HG03565 (cell line): ENCODE measurements at regions not wholly inside any gene's neighbourhood (a gene's known extent, or its start where the extent isn't known, plus 50 kb on each side); places are given as distances from the start of the nearest gene placed in this dataset.
"Not testable (repeated sequence)": the region's sequence is repeated elsewhere in the genome, so short reads cannot be mapped to it uniquely, and the experiment has no call there.

ENCODE experiments used
- ATAC-seq: cut with Tn5 transposase; IDR thresholded peaks from one replicate; pipeline ENCODE4 v1.9.1; 2021; ENCODE audit warnings: mild to moderate bottlenecking, moderate library complexity; ENCODE audit not compliant: unreplicated experiment

- ATAC-seq, result no peak
These were observed 61.7 kb upstream of the MYL1 start for GRCh38 chr2:210376694-210377093.

- no peak for ATAC-seq
These were observed 55.6 kb upstream of the MYL1 start for GRCh38 chr2:210370562-210370961.

DNA sequence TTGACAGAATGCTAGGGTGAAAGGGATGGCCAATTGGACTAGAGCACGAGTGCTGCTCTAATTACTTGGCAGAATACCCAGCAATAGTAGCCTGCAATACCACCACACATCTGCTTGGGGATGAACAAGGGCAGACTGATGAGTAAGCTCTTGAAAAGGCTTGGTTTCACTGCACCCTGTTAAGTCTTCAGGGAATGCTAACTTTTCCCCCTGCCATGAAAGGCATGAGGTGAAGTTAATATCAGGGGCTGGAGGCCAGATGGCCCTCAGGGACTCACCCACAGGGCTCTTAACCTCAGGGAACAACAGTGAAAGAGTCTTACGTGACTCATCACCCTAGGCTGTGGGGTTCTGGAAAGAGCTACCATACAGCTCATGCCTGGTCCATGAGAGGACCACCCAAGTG, 51.7 kb upstream of the MYL1 start:
- peak; percentile 68 for ATAC-seq

DNA sequence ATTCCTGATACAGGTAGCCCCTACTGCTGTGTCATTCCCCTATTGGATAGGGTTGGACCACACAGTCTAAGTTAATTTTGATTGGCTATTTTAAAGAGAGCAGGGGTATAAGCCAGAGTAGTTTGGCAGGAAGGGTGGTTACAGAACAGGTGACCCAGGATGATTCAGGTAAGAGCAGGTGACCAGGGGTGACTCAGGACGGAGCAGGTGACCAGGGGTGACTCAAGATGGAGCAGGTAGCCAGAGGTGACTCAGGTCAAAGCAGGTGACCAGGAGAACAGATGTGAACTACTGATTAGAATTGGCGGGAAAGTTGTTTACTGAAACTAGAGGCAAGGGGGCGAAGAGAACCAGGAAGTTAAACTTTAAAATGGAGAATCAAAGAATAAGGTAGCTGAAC, 50.5 kb upstream of the MYL1 start:
- not testable (repeated sequence) for ATAC-seq
